ENCODE measurements at regions not wholly inside any gene's neighbourhood (a gene's known extent, or its start where the extent isn't known, plus 50 kb on each side); places are given as distances from the start of the nearest gene placed in this dataset.

DNA sequence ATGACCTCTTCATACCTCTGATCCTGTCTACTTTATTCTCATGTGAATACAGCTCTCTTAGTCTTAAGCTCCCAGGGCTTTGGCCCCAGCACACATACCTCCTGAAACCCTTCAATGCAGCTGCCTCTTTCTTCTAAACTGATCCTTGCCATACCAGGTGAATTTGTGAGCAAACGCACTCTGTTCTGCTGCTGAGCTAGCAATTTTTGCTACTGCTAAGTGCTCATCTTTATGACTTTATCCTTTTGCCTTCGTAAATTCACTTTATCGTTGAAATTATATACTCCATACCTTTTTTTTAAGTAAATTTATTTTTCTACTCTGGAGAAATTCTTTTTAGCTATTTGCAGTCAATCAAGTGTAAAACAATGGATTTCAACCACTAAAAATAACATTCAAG lies 287.7 kb downstream of the CMPK2 start:
- Mint-ChIP-seq H3K36me3 (peaks cover 57% of the 10 kb centered on the region), H3K9me3 (peaks cover 81% of the 10 kb centered on the region), H3K4me3 (no peak overlapping the region), H3K4me1 (no peaks in the 10 kb centered on the region), H3K27ac (no peak overlapping the region), H3K27me3 (ENCODE audit: low read depth) (peaks cover 5% of the 10 kb centered on the region; the same call in 1 of the 2 replicates)
- ATAC-seq: no peak
- CTCF ChIA-PET: no interaction called here
- no peak for DNase-seq (ENCODE audit: low spot score)
- POLR2A ChIA-PET: no interaction called here
- TF ChIP-seq PRRX2 (CRISPR knock-in tag; IDR thresholded peaks at IDR 0.05) (no peak), OVOL2 (CRISPR knock-in tag; IDR thresholded peaks at IDR 0.05; ENCODE audit: borderline replicate concordance) (no peak), ELF4 (CRISPR knock-in tag; IDR thresholded peaks at IDR 0.05; ENCODE audit: low read depth) (no peak), TP53 (CRISPR knock-in tag; IDR thresholded peaks at IDR 0.05) (no peak), SMAD4 (CRISPR knock-in tag; IDR thresholded peaks at IDR 0.05) (no peak), FOXJ3 (CRISPR knock-in tag; IDR thresholded peaks at IDR 0.05; ENCODE audit: borderline replicate concordance) (no peak), CBFB (CRISPR knock-in tag; IDR thresholded peaks at IDR 0.05; ENCODE audit: low read depth) (no peak), GTF2I (CRISPR knock-in tag; conservative IDR thresholded peaks at IDR 0.05) (no peak), SMAD3 (CRISPR knock-in tag; IDR thresholded peaks at IDR 0.05; ENCODE audit: borderline replicate concordance) (no peak), TEAD4 (CRISPR knock-in tag; IDR thresholded peaks at IDR 0.05) (no peak), ZNF317 (CRISPR knock-in tag; IDR thresholded peaks at IDR 0.05; ENCODE audit: borderline replicate concordance, low read depth) (no peak)
- TF ChIP-seq, protein P1, sequence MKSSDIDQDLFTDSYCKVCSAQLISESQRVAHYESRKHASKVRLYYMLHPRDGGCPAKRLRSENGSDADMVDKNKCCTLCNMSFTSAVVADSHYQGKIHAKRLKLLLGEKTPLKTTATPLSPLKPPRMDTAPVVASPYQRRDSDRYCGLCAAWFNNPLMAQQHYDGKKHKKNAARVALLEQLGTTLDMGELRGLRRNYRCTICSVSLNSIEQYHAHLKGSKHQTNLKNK (CRISPR knock-in tag; IDR thresholded peaks at IDR 0.05): no peak
- TF ChIP-seq, protein P2, sequence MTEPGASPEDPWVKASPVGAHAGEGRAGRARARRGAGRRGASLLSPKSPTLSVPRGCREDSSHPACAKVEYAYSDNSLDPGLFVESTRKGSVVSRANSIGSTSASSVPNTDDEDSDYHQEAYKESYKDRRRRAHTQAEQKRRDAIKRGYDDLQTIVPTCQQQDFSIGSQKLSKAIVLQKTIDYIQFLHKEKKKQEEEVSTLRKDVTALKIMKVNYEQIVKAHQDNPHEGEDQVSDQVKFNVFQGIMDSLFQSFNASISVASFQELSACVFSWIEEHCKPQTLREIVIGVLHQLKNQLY (CRISPR knock-in tag; IDR thresholded peaks at IDR 0.05): no peak
- TF ChIP-seq, protein P3, sequence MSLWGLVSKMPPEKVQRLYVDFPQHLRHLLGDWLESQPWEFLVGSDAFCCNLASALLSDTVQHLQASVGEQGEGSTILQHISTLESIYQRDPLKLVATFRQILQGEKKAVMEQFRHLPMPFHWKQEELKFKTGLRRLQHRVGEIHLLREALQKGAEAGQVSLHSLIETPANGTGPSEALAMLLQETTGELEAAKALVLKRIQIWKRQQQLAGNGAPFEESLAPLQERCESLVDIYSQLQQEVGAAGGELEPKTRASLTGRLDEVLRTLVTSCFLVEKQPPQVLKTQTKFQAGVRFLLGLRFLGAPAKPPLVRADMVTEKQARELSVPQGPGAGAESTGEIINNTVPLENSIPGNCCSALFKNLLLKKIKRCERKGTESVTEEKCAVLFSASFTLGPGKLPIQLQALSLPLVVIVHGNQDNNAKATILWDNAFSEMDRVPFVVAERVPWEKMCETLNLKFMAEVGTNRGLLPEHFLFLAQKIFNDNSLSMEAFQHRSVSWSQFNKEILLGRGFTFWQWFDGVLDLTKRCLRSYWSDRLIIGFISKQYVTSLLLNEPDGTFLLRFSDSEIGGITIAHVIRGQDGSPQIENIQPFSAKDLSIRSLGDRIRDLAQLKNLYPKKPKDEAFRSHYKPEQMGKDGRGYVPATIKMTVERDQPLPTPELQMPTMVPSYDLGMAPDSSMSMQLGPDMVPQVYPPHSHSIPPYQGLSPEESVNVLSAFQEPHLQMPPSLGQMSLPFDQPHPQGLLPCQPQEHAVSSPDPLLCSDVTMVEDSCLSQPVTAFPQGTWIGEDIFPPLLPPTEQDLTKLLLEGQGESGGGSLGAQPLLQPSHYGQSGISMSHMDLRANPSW (CRISPR knock-in tag; conservative IDR thresholded peaks at IDR 0.05; ENCODE audit: low read depth): no peak
- TF ChIP-seq, protein P4, sequence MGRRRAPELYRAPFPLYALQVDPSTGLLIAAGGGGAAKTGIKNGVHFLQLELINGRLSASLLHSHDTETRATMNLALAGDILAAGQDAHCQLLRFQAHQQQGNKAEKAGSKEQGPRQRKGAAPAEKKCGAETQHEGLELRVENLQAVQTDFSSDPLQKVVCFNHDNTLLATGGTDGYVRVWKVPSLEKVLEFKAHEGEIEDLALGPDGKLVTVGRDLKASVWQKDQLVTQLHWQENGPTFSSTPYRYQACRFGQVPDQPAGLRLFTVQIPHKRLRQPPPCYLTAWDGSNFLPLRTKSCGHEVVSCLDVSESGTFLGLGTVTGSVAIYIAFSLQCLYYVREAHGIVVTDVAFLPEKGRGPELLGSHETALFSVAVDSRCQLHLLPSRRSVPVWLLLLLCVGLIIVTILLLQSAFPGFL (CRISPR knock-in tag; IDR thresholded peaks at IDR 0.05; ENCODE audit: borderline replicate concordance): no peak
- TF ChIP-seq, protein P5, sequence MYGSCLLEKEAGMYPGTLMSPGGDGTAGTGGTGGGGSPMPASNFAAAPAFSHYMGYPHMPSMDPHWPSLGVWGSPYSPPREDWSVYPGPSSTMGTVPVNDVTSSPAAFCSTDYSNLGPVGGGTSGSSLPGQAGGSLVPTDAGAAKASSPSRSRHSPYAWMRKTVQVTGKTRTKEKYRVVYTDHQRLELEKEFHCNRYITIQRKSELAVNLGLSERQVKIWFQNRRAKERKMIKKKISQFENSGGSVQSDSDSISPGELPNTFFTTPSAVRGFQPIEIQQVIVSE (CRISPR knock-in tag; IDR thresholded peaks at IDR 0.05; ENCODE audit: borderline replicate concordance): no peak

DNA sequence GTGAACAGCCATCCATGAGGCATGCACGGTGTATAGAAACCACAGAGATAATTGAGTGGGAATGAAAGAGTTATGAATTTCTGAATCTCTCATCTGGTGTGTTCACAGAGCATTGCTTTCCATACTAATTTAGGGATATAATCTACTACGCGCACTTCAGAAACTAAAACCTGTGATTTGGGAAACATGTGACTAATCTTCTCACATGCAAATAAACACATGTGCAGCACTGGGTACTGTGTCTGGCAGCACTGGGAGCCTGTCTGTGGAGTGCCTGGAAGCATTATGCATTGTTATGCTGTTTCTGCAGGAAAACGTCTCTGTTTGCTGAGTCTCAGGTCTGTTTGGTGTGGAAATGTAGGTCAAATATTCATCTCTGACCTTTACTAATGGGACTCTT lies 287.3 kb downstream of the CMPK2 start:
- DNase-seq (ENCODE audit: low spot score) (no peak), ATAC-seq (no peak)
- Mint-ChIP-seq H3K4me3 (no peak overlapping the region), H3K27me3 (ENCODE audit: low read depth) (peaks cover 7% of the 10 kb centered on the region; the same call in 1 of the 2 replicates), H3K27ac (no peak overlapping the region), H3K4me1 (no peaks in the 10 kb centered on the region), H3K36me3 (peaks cover 59% of the 10 kb centered on the region), H3K9me3 (peaks cover 83% of the 10 kb centered on the region)
- CTCF ChIA-PET: no interaction called here
- POLR2A ChIA-PET: no interaction called here
- no peak for TF ChIP-seq ZNF232 (CRISPR knock-in tag; IDR thresholded peaks at IDR 0.05)
- TF ChIP-seq TEAD1 (CRISPR knock-in tag; IDR thresholded peaks at IDR 0.05): no peak
- TF ChIP-seq PRRX2 (CRISPR knock-in tag; IDR thresholded peaks at IDR 0.05): no peak

DNA sequence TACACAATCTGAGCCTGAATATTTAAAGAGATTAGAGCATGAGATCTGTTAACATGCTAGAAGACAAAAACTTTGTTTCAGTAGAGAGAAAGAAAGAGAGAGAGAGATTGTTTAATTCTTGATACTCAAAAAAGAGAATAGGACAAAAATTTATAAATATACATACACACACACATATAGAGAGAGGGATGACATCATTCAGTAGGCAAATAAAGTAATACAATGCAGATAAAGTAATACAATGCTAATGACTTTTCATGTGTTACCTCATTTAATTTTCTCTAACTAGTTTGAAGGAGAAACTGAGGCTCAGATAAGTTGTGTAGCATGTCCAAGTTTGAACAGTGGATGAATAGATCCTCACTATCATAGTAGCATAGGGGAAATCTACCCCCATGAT lies 286.4 kb downstream of the CMPK2 start:
- Mint-ChIP-seq H3K36me3 (peaks cover 59% of the 10 kb centered on the region), H3K27me3 (ENCODE audit: low read depth) (peaks cover 7% of the 10 kb centered on the region; the same call in 1 of the 2 replicates), H3K27ac (no peak overlapping the region), H3K9me3 (peaks cover 83% of the 10 kb centered on the region), H3K4me3 (no peak overlapping the region), H3K4me1 (no peaks in the 10 kb centered on the region)
- no peak for ATAC-seq
- DNase-seq (ENCODE audit: low spot score): no peak
- ChIA-PET CTCF (no interaction called here), POLR2A (no interaction called here)
- TF ChIP-seq JAZF1 (CRISPR knock-in tag; IDR thresholded peaks at IDR 0.05): no peak
- TF ChIP-seq SOX15 (CRISPR knock-in tag; IDR thresholded peaks at IDR 0.05): no peak
- TF ChIP-seq, protein P6, sequence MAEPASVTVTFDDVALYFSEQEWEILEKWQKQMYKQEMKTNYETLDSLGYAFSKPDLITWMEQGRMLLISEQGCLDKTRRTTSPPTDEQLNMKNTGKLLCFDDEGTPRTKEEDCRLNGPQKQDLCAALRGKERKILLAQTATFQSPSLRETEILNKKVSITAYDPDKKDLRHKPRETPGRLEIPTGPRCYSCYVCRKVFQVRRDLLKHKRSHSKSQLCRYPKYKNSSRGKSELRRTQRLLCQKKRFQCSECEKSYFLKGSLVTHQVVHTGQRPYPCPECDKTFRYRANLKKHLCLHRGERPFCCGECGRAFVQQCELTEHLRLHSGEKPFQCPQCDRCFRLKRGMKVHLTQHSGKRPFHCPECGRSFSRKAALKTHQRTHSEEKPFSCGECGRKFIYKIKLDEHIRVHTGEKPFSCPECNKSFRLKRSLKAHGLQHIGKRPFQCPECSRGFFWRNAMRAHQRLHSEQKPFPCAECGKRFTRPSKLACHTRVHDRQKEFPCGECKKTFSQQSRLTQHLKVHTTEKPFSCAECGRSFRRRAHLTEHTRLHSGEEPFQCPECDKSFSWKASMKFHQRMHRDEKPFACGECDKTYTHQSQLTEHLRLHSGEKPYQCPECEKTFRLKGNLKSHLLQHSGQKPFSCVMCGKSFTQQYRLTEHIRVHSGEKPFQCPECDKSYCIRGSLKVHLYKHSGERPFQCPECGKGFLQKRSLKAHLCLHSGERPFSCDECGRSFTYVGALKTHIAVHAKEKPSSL (CRISPR knock-in tag; conservative IDR thresholded peaks at IDR 0.05): no peak
- TF ChIP-seq, protein P7, sequence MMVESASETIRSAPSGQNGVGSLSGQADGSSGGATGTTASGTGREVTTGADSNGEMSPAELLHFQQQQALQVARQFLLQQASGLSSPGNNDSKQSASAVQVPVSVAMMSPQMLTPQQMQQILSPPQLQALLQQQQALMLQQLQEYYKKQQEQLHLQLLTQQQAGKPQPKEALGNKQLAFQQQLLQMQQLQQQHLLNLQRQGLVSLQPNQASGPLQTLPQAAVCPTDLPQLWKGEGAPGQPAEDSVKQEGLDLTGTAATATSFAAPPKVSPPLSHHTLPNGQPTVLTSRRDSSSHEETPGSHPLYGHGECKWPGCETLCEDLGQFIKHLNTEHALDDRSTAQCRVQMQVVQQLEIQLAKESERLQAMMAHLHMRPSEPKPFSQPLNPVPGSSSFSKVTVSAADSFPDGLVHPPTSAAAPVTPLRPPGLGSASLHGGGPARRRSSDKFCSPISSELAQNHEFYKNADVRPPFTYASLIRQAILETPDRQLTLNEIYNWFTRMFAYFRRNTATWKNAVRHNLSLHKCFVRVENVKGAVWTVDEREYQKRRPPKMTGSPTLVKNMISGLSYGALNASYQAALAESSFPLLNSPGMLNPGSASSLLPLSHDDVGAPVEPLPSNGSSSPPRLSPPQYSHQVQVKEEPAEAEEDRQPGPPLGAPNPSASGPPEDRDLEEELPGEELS (CRISPR knock-in tag; IDR thresholded peaks at IDR 0.05): no peak
- no peak for TF ChIP-seq OVOL2 (CRISPR knock-in tag; IDR thresholded peaks at IDR 0.05; ENCODE audit: borderline replicate concordance)
- no peak for TF ChIP-seq TP53 (CRISPR knock-in tag; IDR thresholded peaks at IDR 0.05)

Data from WTC11 (cell line).